Activated gamma-delta T cell (primary cell): ENCODE measurements at regions not wholly inside any gene's neighbourhood (a gene's known extent, or its start where the extent isn't known, plus 50 kb on each side); places are given as distances from the start of the nearest gene placed in this dataset.

ENCODE experiments used
- DNase-seq: peaks from one replicate; lab custom pipeline; 2025; lab: John Stamatoyannopoulos, UW

DNA sequence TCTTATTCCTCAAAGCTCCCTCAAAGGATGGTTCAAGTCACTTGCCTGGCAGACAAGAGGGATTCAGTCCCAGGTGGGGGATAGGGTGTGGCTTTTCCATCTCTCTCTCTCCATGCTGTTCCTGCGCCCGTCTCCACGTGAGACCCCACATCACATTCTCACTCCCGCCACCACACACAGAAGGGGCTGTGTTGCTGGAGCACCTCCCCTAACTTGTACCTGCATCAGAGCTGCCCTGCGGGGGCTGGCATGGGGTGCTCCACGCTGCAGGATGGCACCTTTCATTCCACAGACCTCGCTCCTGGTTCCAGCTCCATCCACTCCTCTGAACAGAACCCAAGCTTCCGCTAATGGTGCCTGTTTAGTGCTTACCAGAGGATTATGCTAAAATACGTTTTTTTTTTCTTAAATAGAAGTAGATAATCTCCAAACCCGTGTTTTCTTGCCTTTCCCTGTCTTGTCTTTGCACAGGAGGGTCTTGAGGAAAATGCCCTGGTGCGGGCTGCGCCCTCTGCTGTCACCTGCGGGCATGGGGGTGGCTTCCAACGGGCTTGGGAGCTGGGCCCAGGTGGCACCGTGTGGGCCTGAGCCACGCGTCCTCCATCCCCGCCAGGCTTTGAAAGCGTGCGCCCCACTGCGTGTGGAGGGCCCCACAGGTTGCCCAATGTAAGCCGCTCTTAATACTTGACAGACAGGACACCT lies 985.6 kb downstream of the BRD1 start:
- DNase-seq, result no peak

DNA sequence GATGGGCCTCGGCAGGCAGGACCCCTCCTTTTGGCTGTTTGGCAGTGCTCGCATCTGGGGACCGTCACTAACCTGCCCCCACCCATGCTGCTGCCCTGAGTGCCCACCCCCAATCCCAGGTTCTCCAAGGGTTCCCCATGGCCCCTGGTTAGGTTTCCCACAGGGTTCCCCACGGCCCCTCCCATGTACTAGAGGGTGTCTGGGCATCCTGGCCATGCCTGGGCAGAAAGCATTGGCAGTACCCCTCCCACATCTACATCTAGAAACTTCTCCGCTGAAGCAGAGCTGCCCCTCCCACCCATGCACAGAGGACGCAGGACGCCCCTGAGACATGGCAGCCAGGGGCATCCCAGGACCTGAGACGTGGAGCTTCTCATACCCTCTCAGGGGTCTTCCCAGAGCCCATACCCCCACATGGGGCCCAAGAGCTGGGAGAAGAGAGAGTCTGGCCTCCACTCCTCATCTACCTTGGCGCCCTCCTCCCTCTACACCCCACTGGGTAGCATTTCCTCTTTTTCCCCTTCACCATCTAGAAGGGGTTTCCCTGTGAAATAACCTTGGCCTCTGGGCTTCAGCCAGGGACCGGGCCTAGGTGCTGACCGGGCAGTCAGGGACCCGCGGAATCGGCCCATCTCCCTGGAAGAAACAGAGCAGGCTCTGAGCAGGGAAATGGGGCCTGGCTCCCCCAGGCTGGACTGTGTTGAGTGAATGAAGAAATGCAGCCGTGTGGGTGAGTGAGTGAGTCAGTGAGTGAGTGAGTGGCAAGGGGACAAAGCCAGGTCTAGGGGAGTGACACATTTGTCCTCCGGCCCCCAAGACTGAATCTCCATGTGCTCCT lies 987.3 kb downstream of the BRD1 start:
- DNase-seq, result no peak

- DNase-seq, result no peak
Observed at GRCh38 chr22:48838846-48839730, 988.6 kb downstream of the BRD1 start.

DNA sequence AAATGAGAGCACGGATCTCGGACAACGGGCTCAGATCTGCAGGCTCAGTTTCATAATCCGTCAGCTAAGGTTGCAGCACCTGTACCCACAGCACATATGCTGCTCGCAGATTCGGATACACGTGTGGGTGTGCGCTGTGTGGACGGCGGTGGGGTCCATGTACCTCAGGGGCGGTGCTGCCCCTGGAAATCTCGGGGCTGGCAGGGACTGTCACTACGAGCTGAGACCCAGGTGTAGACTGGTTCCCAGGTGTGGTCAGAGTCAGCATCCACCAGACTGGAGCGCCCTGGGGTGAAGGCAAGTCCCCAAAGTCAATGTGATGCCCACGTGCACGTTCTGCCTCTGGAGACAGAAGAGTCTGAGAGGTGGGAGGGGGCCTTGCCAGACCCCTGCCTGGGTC lies 989.3 kb downstream of the BRD1 start:
- no peak for DNase-seq

GRCh38 chr22:48837341-48837935 lies 990.2 kb downstream of the BRD1 start:
- no peak for DNase-seq

DNA sequence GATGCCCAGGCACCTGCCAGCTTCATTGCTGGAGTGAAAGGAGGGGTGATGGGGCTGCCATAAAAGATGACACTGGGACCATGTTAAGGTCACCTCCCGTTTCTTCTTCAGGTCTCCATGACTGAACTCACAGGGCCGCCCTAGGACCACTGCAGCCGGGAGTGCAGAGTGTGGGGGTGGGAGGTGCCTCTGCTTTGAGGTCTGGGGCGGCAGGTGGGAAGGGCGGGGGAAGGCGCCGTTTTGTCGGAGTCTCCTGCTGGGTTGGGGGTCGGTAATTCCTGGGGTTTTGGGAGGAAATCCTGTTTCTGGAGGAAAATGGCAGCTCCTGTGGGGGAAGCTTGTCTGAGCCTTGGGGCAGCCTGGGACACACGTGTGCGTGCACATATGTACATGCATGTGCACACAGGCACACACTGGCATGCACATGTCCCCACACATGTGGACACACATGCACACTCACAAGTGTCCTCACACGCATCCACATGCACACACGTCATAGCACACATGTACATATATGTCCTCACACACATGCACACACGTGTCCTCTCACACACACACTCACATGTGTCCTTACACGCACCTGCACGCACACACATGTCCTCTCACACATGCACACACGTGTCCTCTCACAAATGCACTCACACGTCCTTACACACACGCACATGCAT lies 990.9 kb downstream of the BRD1 start:
- DNase-seq, result no peak

GRCh38 chr22:48835857-48836672 lies 991.6 kb downstream of the BRD1 start:
- no peak for DNase-seq

- DNase-seq, result no peak
Observed at GRCh38 chr22:48835364-48835763, 992.3 kb downstream of the BRD1 start.

- DNase-seq, result no peak
Observed at GRCh38 chr22:48834404-48834803, 993.3 kb downstream of the BRD1 start.

DNA sequence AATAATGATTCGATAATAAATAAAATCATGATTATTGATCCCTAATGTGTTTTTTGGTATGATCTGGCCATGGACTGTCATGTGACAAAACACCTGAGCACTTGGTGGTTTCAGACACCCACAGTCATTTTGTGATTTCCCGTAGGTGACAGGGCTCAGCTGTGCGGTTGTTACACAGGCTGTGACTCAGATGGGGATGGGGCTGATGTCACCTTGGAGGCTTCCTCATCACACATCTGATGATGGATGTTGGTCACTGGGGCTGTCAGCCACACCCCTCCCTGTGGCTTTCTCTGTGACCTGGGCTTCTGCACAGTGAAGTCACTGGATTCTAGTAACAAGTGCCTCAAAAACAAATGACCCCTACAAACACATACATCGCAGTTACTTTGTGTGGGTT lies 995.1 kb downstream of the BRD1 start:
- no peak for DNase-seq

DNA sequence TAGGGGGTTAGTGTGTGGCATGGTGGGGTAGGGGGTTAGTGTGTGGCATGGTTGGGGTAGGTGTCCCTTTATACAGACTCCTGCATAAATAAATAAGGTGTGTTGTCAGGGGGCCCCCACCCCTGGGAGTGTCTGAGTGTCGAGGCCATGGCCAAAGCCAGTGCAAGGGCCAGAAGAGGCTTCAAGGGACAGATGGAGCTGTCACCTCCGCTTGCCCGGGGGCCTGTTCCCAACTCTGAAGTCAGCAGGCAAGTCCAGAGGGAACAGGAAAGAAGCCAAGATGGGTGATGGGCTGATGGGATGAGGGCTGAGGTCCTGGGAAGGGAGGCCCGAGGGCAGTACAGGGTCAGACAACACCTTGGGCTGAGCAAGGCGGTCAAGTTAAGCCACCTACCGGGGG lies 997.8 kb downstream of the BRD1 start:
- DNase-seq, result no peak

DNA sequence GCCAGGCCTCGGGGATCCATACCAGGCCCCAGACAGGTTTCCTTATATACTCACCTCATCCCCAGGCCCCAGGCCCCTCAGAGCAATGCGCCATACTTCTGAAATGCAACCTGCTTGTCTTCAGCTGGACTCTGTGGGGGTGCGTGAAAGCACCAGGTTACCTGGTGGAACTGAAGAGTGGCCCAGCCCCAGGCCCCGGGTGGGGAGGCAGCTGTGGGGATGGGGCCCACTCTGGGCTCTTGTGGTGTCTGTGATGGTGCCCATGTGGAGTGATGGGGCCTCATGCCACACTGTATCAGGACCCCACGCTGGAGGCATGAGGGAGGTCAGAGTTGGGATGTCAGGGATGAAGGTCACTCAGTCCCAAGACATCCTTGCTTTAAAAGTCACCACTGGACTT lies 999.0 kb downstream of the BRD1 start:
- DNase-seq, result no peak

- no peak for DNase-seq
Observed at GRCh38 chr22:48827904-48828555, 999.6 kb downstream of the BRD1 start.

- no peak for DNase-seq
Observed at GRCh38 chr22:48827268-48827846, 1000.3 kb downstream of the BRD1 start.

DNA sequence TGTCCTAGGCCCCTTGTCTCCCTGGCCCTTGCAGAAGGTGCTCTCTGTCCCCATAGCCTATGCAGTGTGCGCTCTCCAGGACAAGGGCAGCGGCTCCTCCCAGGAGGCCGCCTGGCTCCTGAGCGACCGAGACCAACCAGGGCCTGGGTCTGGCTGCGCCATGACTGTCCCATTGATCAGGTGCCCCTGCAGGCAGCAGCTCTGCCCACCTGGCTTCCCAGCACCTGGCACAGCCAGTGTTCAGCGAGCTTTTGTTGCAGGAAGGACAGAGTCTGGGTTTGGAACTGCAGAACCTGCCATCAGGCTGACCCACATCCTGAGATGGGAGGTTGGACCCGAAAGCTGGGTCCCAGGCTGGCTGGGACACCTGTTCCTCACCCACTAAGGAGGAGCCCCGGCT lies 1001.1 kb downstream of the BRD1 start:
- no peak for DNase-seq

DNA sequence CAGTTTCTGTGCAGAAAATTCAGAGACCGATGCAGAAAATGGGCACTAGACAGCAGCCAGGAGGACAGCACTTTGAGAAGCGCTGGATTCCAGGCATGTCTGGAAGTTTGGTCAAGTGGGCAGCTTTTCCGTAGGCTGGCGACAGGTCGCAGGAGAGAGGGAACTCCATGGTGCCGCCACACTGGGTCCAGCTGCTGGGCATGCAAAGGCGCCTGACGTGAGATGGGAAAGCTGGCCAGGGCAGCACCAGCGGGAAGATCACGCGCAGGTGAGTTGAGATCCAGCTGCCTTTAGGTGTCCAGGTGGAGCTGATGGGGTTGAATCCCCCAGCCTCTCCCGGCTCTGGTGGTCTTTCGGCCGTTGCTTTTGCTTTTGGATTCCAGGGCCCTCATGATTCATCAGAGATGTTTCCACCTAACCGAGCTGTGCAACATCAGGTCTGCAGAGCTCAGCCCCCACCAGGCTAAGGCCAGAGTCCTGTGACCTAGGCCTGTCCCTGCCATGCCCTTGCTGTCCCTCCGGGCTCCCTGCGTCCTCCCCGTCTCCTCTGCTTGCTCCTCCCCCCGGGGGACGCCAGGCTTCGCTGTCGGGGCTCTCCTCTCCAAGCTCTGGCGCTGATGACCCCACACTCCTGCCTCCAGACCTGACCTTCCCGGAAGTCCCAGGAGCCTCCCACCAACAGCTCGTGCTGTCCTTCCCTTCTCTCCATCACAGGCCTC lies 1001.7 kb downstream of the BRD1 start:
- no peak for DNase-seq

DNA sequence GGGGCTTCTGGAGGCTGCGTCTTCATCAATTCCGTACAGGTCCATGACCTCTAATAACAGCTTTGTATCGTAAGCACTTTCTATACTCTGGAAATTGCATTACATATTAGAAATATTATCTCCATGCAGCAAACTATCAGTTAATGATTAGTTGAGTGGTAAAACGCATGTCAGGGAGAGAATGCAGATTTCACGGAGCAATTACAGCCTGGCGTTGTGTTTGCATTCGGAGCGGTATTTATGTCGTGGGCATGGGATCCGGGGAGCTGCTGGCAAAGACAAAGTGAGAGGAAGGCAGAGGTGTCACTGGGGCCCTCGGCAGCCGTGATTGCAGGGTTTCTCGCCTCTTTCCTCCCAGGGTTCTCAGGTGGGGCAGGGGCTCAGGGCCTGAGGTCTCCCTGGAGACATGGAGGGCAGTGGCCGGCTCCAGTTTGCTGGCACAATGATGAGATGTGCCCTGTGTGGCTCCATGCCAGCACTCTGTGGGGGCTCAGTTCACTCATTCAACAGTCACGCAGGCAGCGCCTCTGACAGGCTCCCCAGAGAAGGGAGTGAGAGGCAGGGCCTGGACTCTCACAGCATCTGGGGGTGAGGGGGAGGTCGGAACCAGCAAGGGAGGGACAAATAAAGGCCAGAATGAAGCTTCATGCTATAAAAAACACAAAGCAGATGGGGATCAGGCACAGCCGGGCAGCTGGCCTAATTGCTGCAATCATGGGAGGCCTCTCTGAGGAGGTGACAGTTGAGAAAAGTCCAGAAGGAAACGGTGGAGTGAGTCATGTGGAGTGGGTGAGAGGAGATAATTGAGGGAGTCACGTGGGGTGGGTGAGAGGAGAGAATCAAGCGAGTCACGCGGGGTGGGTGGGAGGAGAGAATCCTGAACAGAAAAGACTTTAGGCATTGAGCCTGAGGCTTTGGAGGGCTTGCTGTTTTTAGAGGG lies 1002.7 kb downstream of the BRD1 start:
- DNase-seq, result no peak

DNA sequence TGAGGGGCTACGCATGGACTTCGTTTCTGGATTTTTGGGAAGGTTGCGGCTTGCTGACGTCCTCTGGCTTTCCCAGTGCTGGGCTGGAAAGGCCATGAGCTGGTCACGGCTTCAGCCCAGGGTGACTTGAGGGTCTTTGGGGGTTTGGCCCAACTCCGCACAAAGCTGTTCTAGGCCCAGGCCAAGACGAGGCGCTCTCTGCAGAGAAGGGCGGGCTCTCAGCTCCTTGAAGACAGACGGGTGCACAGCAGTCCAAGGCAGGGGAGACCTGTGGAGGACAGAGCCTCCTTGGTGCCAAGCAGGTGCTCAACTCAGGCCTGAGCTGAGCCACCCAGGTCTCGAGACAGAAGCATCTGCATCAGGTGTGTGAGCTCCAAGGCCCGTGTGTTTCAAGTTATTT lies 1003.7 kb downstream of the BRD1 start:
- DNase-seq, result no peak
